HCT116 (cell line): ENCODE measurements at regions not wholly inside any gene's neighbourhood (a gene's known extent, or its start where the extent isn't known, plus 50 kb on each side); places are given as distances from the start of the nearest gene placed in this dataset.

Experiments used
- ATAC-seq: fragments of 200-7000 bp; cut with Tn5 transposase; 2 replicates; pipeline ENCODE4 v1.9.1; 2020; ENCODE audit warnings: mild to moderate bottlenecking, moderate library complexity
- BruUV-seq: library from RNA; stranded (reverse); fragments of 400-500 nt; replicated peaks from 2 replicates; lab custom pipeline; 2021; lab: Mats Ljungman, UMichigan
- CTCF ChIA-PET: fragments of 300-600 bp; sonication (Branson Sonifier 250); formaldehyde crosslinking; loops from one replicate; lab custom pipeline; 2021; ENCODE audit warnings: antibody characterized with exemption; lab: Charles Lee
- POLR2A ChIA-PET: fragments of 300-600, 350-600 bp; sonication (Branson Sonifier 250); formaldehyde crosslinking; loops from one replicate; lab custom pipeline; 2021; ENCODE audit warnings: antibody characterized with exemption; lab: Charles Lee
- RAD21 ChIA-PET, 2 experiments: fragments of 300-600 bp; sonication (Branson Sonifier 250); formaldehyde crosslinking; loops; one replicate each; lab custom pipeline; 2023; ENCODE audit warnings: low total read pairs in 2 of 2; ENCODE audit not compliant: uncharacterized antibody in 2 of 2, unreplicated experiment in 2 of 2, low non-redundant PET in 1 of 2; lab: Charles Lee
- DNase-seq: peaks from one replicate; pipeline ENCODE4 v3.0.0-alpha.2; 2010; ENCODE audit warnings: low read depth, low spot score
- H2AFZ ChIP-seq: fragments of 200-600 bp; shearing (Covaris generic), sonication (generic); 2 replicates; pipeline ENCODE4 v1.6.1; 2017; ENCODE audit warnings: low read depth, mixed run types, mixed read lengths, antibody characterized with exemption, low read length; ENCODE audit not compliant: poor library complexity, severe bottlenecking
- H3K27ac ChIP-seq: 2 replicates; pipeline ENCODE4 v1.5.1; 2012; ENCODE audit warnings: low read depth, low read length
- H3K27me3 ChIP-seq: fragments of 200-600 bp; sonication (generic); 2 replicates; pipeline ENCODE4 v1.6.1; 2016; ENCODE audit warnings: mixed run types, low read length, mixed read lengths; ENCODE audit not compliant: insufficient read depth
- H3K36me3 ChIP-seq, 2 experiments: fragments of 200-500 bp in 1 of 2; fragments of 200-600 bp in 1 of 2; sonication (Bioruptor generic) in 1 of 2; sonication (generic) in 1 of 2; 2 replicates each; pipeline versions ENCODE4 v1.5.1 to v1.6.1; 2014 to 2016; ENCODE audit warnings: low read length in 2 of 2, inconsistent platforms in 1 of 2, mixed read lengths in 1 of 2, mixed run types in 1 of 2; ENCODE audit not compliant: insufficient read depth in 2 of 2, control insufficient read depth in 1 of 2
- H3K4me1 ChIP-seq, 2 experiments: fragments of 200-600 bp in 1 of 2; sonication (generic) in 1 of 2; 2 replicates each; pipeline versions ENCODE4 v1.5.1 to v1.6.1; 2012 to 2017; ENCODE audit warnings: low read length in 2 of 2, inconsistent platforms in 1 of 2, mild to moderate bottlenecking in 1 of 2, mixed read lengths in 1 of 2, mixed run types in 1 of 2, moderate library complexity in 1 of 2; ENCODE audit not compliant: insufficient read depth in 2 of 2, control insufficient read depth in 1 of 2
- H3K4me2 ChIP-seq: fragments of 200-600 bp; sonication (generic); 2 replicates; pipeline ENCODE4 v1.6.1; 2017; ENCODE audit warnings: mixed run types, low read length, mixed read lengths
- H3K4me3 ChIP-seq, 2 experiments: fragments of 200-600 bp in 1 of 2; sonication (generic) in 1 of 2; replicated peaks in 1 of 2; 2 replicates each; pipeline ENCODE4 v1.5.1; 2011 to 2016; ENCODE audit warnings: low read length in 2 of 2, control low read depth in 1 of 2, low read depth in 1 of 2, mild to moderate bottlenecking in 1 of 2, mixed read lengths in 1 of 2, mixed run types in 1 of 2
- H3K79me2 ChIP-seq: fragments of 200-600 bp; sonication (generic); 2 replicates; pipeline ENCODE4 v1.6.1; 2017; ENCODE audit warnings: mild to moderate bottlenecking, mixed run types, low read length, moderate library complexity, mixed read lengths; ENCODE audit not compliant: insufficient read depth
- H3K9ac ChIP-seq: fragments of 200-600 bp; sonication (generic); 2 replicates; pipeline ENCODE4 v1.6.1; 2016; ENCODE audit warnings: low read length, mixed read lengths
- H3K9me2 ChIP-seq: fragments of 200-600 bp; sonication (generic), shearing (Covaris generic); 2 replicates; pipeline ENCODE4 v1.6.1; 2017; ENCODE audit warnings: mixed run types, mild to moderate bottlenecking, moderate library complexity; ENCODE audit not compliant: insufficient read depth
- H3K9me3 ChIP-seq, 2 experiments: fragments of 200-500 bp in 1 of 2; fragments of 200-600 bp in 1 of 2; sonication (Bioruptor generic) in 1 of 2; sonication (generic) in 1 of 2; 2 replicates each; pipeline ENCODE4 v1.6.1; 2014 to 2017; ENCODE audit warnings: low read length in 2 of 2, mixed read lengths in 2 of 2, inconsistent platforms in 1 of 2, low read depth in 1 of 2, mild to moderate bottlenecking in 1 of 2, mixed run types in 1 of 2, moderate library complexity in 1 of 2; ENCODE audit not compliant: control insufficient read depth in 1 of 2, insufficient read depth in 1 of 2
- H4K20me1 ChIP-seq: fragments of 200-600 bp; sonication (generic), shearing (Covaris generic); 2 replicates; pipeline ENCODE4 v1.6.1; 2017; ENCODE audit warnings: mixed run types, mild to moderate bottlenecking, moderate library complexity; ENCODE audit not compliant: insufficient read depth
- CEBPB ChIP-seq: IDR thresholded peaks from 2 replicates; pipeline ENCODE4 v1.6.1; 2012; ENCODE audit warnings: low read depth
- CTCF ChIP-seq, 3 experiments: fragments of 200-600 bp in 1 of 3; sonication (generic) in 1 of 3; IDR thresholded peaks in 2 of 3; conservative IDR thresholded peaks in 1 of 3; 2 replicates each; pipeline ENCODE4 v1.5.1; 2012 to 2017; ENCODE audit warnings: low read depth in 2 of 3, low read length in 2 of 3, antibody characterized with exemption in 1 of 3, borderline replicate concordance in 1 of 3, control low read depth in 1 of 3, mild to moderate bottlenecking in 1 of 3, mixed read lengths in 1 of 3, mixed run types in 1 of 3, moderate library complexity in 1 of 3; ENCODE audit not compliant: insufficient read depth in 1 of 3
- EGR1 ChIP-seq: IDR thresholded peaks from 2 replicates; pipeline ENCODE4 v1.6.1; 2012; ENCODE audit warnings: low read depth
- EZH2 ChIP-seq: fragments of 200-600 bp; sonication (generic); IDR thresholded peaks from 2 replicates; pipeline ENCODE4 v1.6.1; 2017; ENCODE audit warnings: antibody characterized with exemption, mixed run types
- FOSL1 ChIP-seq: IDR thresholded peaks from 2 replicates; pipeline ENCODE4 v1.6.1; 2012; ENCODE audit warnings: low read depth
- POLR2A ChIP-seq: IDR thresholded peaks from 2 replicates; pipeline ENCODE4 v1.7.0; 2011; ENCODE audit warnings: borderline replicate concordance; ENCODE audit not compliant: insufficient read depth, insufficient read length; ENCODE audit errors: extremely low read depth
- RAD21 ChIP-seq: IDR thresholded peaks from 2 replicates; pipeline ENCODE4 v1.6.1; 2012; ENCODE audit warnings: low read depth, mild to moderate bottlenecking
- REST ChIP-seq: IDR thresholded peaks from 2 replicates; pipeline ENCODE4 v1.6.1; 2012; ENCODE audit warnings: low read depth
- SP1 ChIP-seq: IDR thresholded peaks from 2 replicates; pipeline ENCODE4 v1.6.1; 2012; ENCODE audit warnings: low read depth
- TCF7L2 ChIP-seq: IDR thresholded peaks from 2 replicates; pipeline ENCODE4 v1.7.0; 2011; ENCODE audit warnings: borderline replicate concordance, inconsistent platforms; ENCODE audit not compliant: insufficient read depth, insufficient read length; ENCODE audit errors: extremely low read depth
- YY1 ChIP-seq: IDR thresholded peaks from 2 replicates; pipeline ENCODE4 v1.6.1; 2011; ENCODE audit warnings: low read length, low read depth, moderate library complexity, mild to moderate bottlenecking; ENCODE audit not compliant: insufficient replicate concordance; ENCODE audit errors: extremely low read depth
- intact Hi-C: fragments of 100-400 bp; cut with micrococcal nuclease; formaldehyde crosslinking; loops from 2 replicates; pipeline ENCODE4 v1.10.0; 2022
- TF ChIP-seq, protein P1 (sequence below): IDR thresholded peaks from 2 replicates; pipeline ENCODE4 v1.6.1; 2011; ENCODE audit warnings: mild to moderate bottlenecking, low read length, moderate library complexity; ENCODE audit not compliant: insufficient replicate concordance; ENCODE audit errors: extremely low read depth
- TF ChIP-seq, protein P2 (sequence below): IDR thresholded peaks from 2 replicates; pipeline ENCODE4 v1.6.1; 2012

GRCh38 chr5:125262782-125263181, 516.3 kb upstream of the ZNF608 start (continued):
- TF ChIP-seq REST (no peak), EZH2 (no peak), CEBPB (no peak)
- TF ChIP-seq, all 23 proteins: peak for 0

GRCh38 chr5:125263356-125263755, 516.9 kb upstream of the ZNF608 start:
- no TSS peak for BruUV-seq
- POLR2A ChIA-PET: no interaction called here
- TF ChIP-seq POLR2A: no peak
- TF ChIP-seq REST: no peak
- no peak for TF ChIP-seq SP1
- TF ChIP-seq CEBPB: no peak
- TF ChIP-seq CTCF (IDR thresholded peaks at IDR 0.05 in 2 of 3, conservative IDR thresholded peaks at IDR 0.05 in 1 of 3; ENCODE audit: borderline replicate concordance in 1 of 3, insufficient read depth in 1 of 3, low read depth in 2 of 3, low read length in 2 of 3): no peak
- no peak for TF ChIP-seq TCF7L2
- TF ChIP-seq, protein P1, sequence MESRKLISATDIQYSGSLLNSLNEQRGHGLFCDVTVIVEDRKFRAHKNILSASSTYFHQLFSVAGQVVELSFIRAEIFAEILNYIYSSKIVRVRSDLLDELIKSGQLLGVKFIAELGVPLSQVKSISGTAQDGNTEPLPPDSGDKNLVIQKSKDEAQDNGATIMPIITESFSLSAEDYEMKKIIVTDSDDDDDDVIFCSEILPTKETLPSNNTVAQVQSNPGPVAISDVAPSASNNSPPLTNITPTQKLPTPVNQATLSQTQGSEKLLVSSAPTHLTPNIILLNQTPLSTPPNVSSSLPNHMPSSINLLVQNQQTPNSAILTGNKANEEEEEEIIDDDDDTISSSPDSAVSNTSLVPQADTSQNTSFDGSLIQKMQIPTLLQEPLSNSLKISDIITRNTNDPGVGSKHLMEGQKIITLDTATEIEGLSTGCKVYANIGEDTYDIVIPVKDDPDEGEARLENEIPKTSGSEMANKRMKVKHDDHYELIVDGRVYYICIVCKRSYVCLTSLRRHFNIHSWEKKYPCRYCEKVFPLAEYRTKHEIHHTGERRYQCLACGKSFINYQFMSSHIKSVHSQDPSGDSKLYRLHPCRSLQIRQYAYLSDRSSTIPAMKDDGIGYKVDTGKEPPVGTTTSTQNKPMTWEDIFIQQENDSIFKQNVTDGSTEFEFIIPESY: no peak
- TF ChIP-seq EGR1: no peak
- no peak for TF ChIP-seq RAD21
- TF ChIP-seq, protein P2, sequence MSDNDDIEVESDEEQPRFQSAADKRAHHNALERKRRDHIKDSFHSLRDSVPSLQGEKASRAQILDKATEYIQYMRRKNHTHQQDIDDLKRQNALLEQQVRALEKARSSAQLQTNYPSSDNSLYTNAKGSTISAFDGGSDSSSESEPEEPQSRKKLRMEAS: no peak
- no peak for TF ChIP-seq YY1
- no peak for TF ChIP-seq FOSL1

More at GRCh38 chr5:125263356-125263755, 516.9 kb upstream of the ZNF608 start:
- no peak overlapping the region for H3K4me3 ChIP-seq
- no peaks in the 10 kb centered on the region for H3K79me2 ChIP-seq
- intact Hi-C loops: no loop called here
- no peaks in the 10 kb centered on the region for H3K36me3 ChIP-seq
- H3K4me1 ChIP-seq: no peaks in the 10 kb centered on the region
- ChIA-PET CTCF (no interaction called here), RAD21 (no interaction called here)
- ATAC-seq (no peak), DNase-seq (no peak)
- no peak overlapping the region for H3K4me2 ChIP-seq
- no peaks in the 10 kb centered on the region for H3K9me2 ChIP-seq
- H3K9ac ChIP-seq: no peak overlapping the region
- no peaks in the 10 kb centered on the region for H3K9me3 ChIP-seq
- no peak overlapping the region for H3K27ac ChIP-seq
- no peak overlapping the region for H2AFZ ChIP-seq
- H3K27me3 ChIP-seq: no peaks in the 10 kb centered on the region
- no peaks in the 10 kb centered on the region for H4K20me1 ChIP-seq
